ENCODE measurements at regions not wholly inside any gene's neighbourhood (a gene's known extent, or its start where the extent isn't known, plus 50 kb on each side); places are given as distances from the start of the nearest gene placed in this dataset.

DNA sequence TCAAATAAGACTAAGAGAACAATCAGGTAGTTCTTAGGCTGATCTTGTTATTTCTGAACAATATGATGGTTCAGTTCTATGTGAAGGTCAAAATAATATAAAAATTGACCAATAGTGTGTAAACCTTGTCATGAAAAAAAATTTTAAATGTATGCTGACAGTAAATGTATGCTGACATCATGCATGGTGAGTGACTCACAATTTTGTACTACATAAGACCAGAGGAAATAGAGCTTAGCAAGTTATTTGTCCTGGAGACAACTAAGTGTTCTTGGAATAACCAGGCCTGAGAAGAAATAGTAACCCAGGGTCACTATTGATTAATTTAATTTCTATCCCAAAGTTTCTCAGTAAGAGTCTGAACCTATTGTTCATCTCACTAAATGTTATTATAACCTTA lies 182.2 kb upstream of the PCDH15 start:
- TF ChIP-seq L3MBTL2 (conservative IDR thresholded peaks at IDR 0.05) (no peak), ARNT (IDR thresholded peaks at IDR 0.05) (no peak), FOXM1 (IDR thresholded peaks at IDR 0.05; ENCODE audit: borderline replicate concordance) (no peak), PKNOX1 (IDR thresholded peaks at IDR 0.05) (no peak), HDGF (IDR thresholded peaks at IDR 0.05; ENCODE audit: borderline replicate concordance) (no peak), SUZ12 (IDR thresholded peaks at IDR 0.05) (no peak), ZNF384 (IDR thresholded peaks at IDR 0.05) (no peak)
- POLR2A ChIA-PET, result no interaction called here
- CTCF ChIA-PET, result no interaction called here
- DNase-seq (ENCODE audit: extremely low spot score), result no peak

- ChIA-PET POLR2A (no interaction called here), CTCF (no interaction called here)
- no peak for DNase-seq (ENCODE audit: extremely low spot score)
- TF ChIP-seq LEF1 (IDR thresholded peaks at IDR 0.05; ENCODE audit: borderline replicate concordance) (no peak), CTBP1 (IDR thresholded peaks at IDR 0.05; ENCODE audit: borderline replicate concordance) (no peak), L3MBTL2 (conservative IDR thresholded peaks at IDR 0.05) (no peak), SUZ12 (IDR thresholded peaks at IDR 0.05) (no peak), FOXK2 (IDR thresholded peaks at IDR 0.05) (no peak), TARDBP (IDR thresholded peaks at IDR 0.05) (no peak), FOXA1 (IDR thresholded peaks at IDR 0.05) (no peak), ARNT (IDR thresholded peaks at IDR 0.05) (no peak), FOXM1 (IDR thresholded peaks at IDR 0.05; ENCODE audit: borderline replicate concordance) (no peak), NFRKB (IDR thresholded peaks at IDR 0.05) (no peak), ZNF384 (IDR thresholded peaks at IDR 0.05) (no peak), HDGF (IDR thresholded peaks at IDR 0.05; ENCODE audit: borderline replicate concordance) (no peak), ELF4 (IDR thresholded peaks at IDR 0.05) (no peak), PKNOX1 (IDR thresholded peaks at IDR 0.05) (no peak), BHLHE40 (IDR thresholded peaks at IDR 0.05; ENCODE audit: borderline replicate concordance) (no peak), SP1 (IDR thresholded peaks at IDR 0.05) (no peak)
Observed at GRCh38 chr10:54962134-54962900, 161.3 kb upstream of the PCDH15 start.

DNA sequence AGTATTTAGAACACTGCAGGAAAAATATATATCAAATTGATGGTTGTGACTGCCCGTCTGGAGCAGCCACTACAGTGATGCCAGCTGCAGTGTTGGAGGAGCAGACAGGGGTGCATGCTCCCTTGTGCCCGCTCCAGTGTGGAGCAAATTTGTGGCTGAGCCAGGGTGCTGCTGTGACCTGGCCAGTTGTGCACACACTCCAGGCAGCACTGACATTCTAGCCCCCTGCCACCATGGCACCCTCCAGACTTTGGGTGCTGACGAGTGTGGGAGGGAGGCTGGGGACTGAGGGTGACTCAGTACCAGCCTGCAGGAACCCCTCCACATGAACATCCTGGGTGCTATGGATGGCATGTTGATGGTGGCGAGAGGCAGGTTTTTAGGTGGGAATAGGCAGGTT lies 160.0 kb upstream of the PCDH15 start:
- no peak for DNase-seq (ENCODE audit: extremely low spot score)
- ChIA-PET CTCF (no interaction called here), POLR2A (no interaction called here)
- TF ChIP-seq HDGF (IDR thresholded peaks at IDR 0.05; ENCODE audit: borderline replicate concordance) (no peak), ZNF384 (IDR thresholded peaks at IDR 0.05) (no peak), LEF1 (IDR thresholded peaks at IDR 0.05; ENCODE audit: borderline replicate concordance) (no peak), L3MBTL2 (conservative IDR thresholded peaks at IDR 0.05) (no peak), BHLHE40 (IDR thresholded peaks at IDR 0.05; ENCODE audit: borderline replicate concordance) (no peak), FOXM1 (IDR thresholded peaks at IDR 0.05; ENCODE audit: borderline replicate concordance) (no peak), SP1 (IDR thresholded peaks at IDR 0.05) (no peak), ARNT (IDR thresholded peaks at IDR 0.05) (no peak), CTBP1 (IDR thresholded peaks at IDR 0.05; ENCODE audit: borderline replicate concordance) (no peak), SUZ12 (IDR thresholded peaks at IDR 0.05) (no peak)

GRCh38 chr10:54958844-54959243 lies 157.8 kb upstream of the PCDH15 start:
- ChIA-PET CTCF (no interaction called here), POLR2A (no interaction called here)
- DNase-seq (ENCODE audit: extremely low spot score), result no peak
- TF ChIP-seq L3MBTL2 (conservative IDR thresholded peaks at IDR 0.05), result no peak
- no peak for TF ChIP-seq FOXM1 (IDR thresholded peaks at IDR 0.05; ENCODE audit: borderline replicate concordance)
- no peak for TF ChIP-seq FOXA1 (IDR thresholded peaks at IDR 0.05)

DNA sequence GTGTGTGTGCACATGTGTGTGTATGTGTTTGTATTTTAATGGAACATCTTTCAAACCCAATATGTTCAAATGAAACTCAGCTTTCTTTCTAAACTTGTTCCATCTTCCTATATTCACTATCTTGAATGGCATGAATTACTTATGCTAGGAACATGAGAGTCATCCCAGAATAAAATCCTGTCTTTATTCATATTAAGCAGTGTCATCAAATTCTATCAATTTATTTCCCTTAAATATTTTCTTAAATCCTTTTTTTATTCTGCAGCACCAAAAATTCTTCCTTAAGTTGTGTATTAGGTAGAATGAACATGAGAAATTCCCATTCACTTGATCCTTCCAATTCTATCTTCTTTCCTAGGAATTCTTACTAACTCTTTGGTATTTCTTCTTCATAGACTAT lies 146.6 kb upstream of the PCDH15 start:
- CTCF ChIA-PET, result no interaction called here
- POLR2A ChIA-PET, result no interaction called here
- no peak for DNase-seq (ENCODE audit: extremely low spot score)
- no peak for TF ChIP-seq PKNOX1 (IDR thresholded peaks at IDR 0.05)
- TF ChIP-seq FOXM1 (IDR thresholded peaks at IDR 0.05; ENCODE audit: borderline replicate concordance), result no peak

GRCh38 chr10:54940418-54940817 lies 139.4 kb upstream of the PCDH15 start:
- CTCF ChIA-PET, result no interaction called here
- DNase-seq (ENCODE audit: extremely low spot score), result no peak
- TF ChIP-seq FOXK2 (IDR thresholded peaks at IDR 0.05) (no peak), LEF1 (IDR thresholded peaks at IDR 0.05; ENCODE audit: borderline replicate concordance) (no peak), HDGF (IDR thresholded peaks at IDR 0.05; ENCODE audit: borderline replicate concordance) (no peak), TARDBP (IDR thresholded peaks at IDR 0.05) (no peak), ARNT (IDR thresholded peaks at IDR 0.05) (no peak), ELF4 (IDR thresholded peaks at IDR 0.05) (no peak), SP1 (IDR thresholded peaks at IDR 0.05) (no peak), PKNOX1 (IDR thresholded peaks at IDR 0.05) (no peak), L3MBTL2 (conservative IDR thresholded peaks at IDR 0.05) (no peak)
- POLR2A ChIA-PET, result no interaction called here
